KMS-11 (cell line): ENCODE measurements at regions not wholly inside any gene's neighbourhood (a gene's known extent, or its start where the extent isn't known, plus 50 kb on each side); places are given as distances from the start of the nearest gene placed in this dataset.
"Not testable (repeated sequence)": the region's sequence is repeated elsewhere in the genome, so short reads cannot be mapped to it uniquely, and the experiment has no call there.

Experiments used
- H2AFZ ChIP-seq: fragments of 200-600 bp; sonication (generic); 2 replicates; pipeline ENCODE4 v1.6.1; 2016; ENCODE audit warnings: antibody characterized with exemption, mixed run types, low read depth
- H3K27ac ChIP-seq: fragments of 200-600 bp; sonication (generic); 2 replicates; pipeline ENCODE4 v1.6.1; 2016; ENCODE audit warnings: mild to moderate bottlenecking, mixed run types
- H3K27me3 ChIP-seq: fragments of 200-600 bp; sonication (generic); 2 replicates; pipeline ENCODE4 v1.6.1; 2017; ENCODE audit warnings: mild to moderate bottlenecking, low read depth, mixed run types, moderate library complexity; ENCODE audit not compliant: insufficient read depth
- H3K36me3 ChIP-seq: fragments of 200-600 bp; sonication (generic); 2 replicates; pipeline ENCODE4 v1.6.1; 2017; ENCODE audit warnings: mild to moderate bottlenecking, mixed run types; ENCODE audit not compliant: insufficient read depth
- H3K4me1 ChIP-seq: fragments of 200-600 bp; sonication (generic); 2 replicates; pipeline ENCODE4 v1.6.1; 2016; ENCODE audit warnings: mild to moderate bottlenecking, low read depth, mixed run types; ENCODE audit not compliant: poor library complexity, severe bottlenecking
- H3K4me2 ChIP-seq: fragments of 200-600 bp; sonication (generic); 2 replicates; pipeline ENCODE4 v1.7.0; 2016; ENCODE audit warnings: mild to moderate bottlenecking, mixed run types
- H3K4me3 ChIP-seq: fragments of 200-600 bp; sonication (generic); IDR thresholded peaks from 2 replicates; pipeline ENCODE4 v1.6.1; 2017; ENCODE audit warnings: low read depth, low read length, mixed read lengths; ENCODE audit not compliant: insufficient read depth
- H3K79me2 ChIP-seq: fragments of 200-600 bp; sonication (generic); 2 replicates; pipeline ENCODE4 v1.6.1; 2016; ENCODE audit warnings: low read depth, mixed run types; ENCODE audit not compliant: insufficient read depth
- H3K9ac ChIP-seq: fragments of 200-600 bp; sonication (generic); 2 replicates; pipeline ENCODE4 v1.6.1; 2016; ENCODE audit warnings: mild to moderate bottlenecking, mixed run types
- H4K20me1 ChIP-seq: fragments of 200-600 bp; sonication (generic); 2 replicates; pipeline ENCODE4 v1.6.1; 2016; ENCODE audit warnings: mild to moderate bottlenecking, mixed run types; ENCODE audit not compliant: insufficient read depth
- CTCF ChIP-seq: fragments of 200-600 bp; sonication (generic); conservative IDR thresholded peaks from 2 replicates; pipeline ENCODE4 v1.6.1; 2017; ENCODE audit warnings: low read depth, mild to moderate bottlenecking, antibody characterized with exemption, low read length, moderate library complexity, mixed read lengths

- no peaks in the 10 kb centered on the region for H3K27me3 ChIP-seq
- H3K9ac ChIP-seq = no peak overlapping the region
- H3K4me2 ChIP-seq = no peak overlapping the region
- no peaks in the 10 kb centered on the region for H4K20me1 ChIP-seq
- no peak overlapping the region for H2AFZ ChIP-seq
- H3K4me1 ChIP-seq = no peaks in the 10 kb centered on the region
- H3K4me3 ChIP-seq = no peak overlapping the region
- no peak for TF ChIP-seq CTCF
- no peaks in the 10 kb centered on the region for H3K36me3 ChIP-seq
- H3K79me2 ChIP-seq = no peaks in the 10 kb centered on the region
- no peak overlapping the region for H3K27ac ChIP-seq
Measured at GRCh38 chr6:126210398-126211075, 129.4 kb upstream of the CENPW start.

DNA sequence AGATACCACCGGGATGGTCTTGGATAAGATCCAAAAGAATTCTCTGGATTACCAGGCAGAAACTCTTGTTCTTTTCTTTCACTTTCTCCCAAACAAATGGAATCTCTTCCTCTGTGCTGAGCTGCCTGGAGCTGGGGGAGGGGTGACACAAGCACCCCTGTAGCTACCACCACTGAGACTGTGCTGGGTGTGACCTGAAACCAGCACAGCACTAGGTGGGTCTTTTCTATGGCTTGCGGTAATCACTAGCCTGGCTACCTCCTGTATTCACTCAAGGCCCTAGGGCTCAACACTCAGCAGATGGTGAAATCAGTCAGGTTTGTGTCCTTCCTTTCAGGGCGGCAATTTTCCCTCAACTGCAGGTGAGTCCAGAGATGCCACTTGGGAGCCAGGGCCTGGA is 122.4 kb upstream of the CENPW start:
- H2AFZ ChIP-seq = no peak overlapping the region
- no peak overlapping the region for H3K4me3 ChIP-seq
- H4K20me1 ChIP-seq = no peaks in the 10 kb centered on the region
- H3K36me3 ChIP-seq = no peaks in the 10 kb centered on the region
- no peaks in the 10 kb centered on the region for H3K79me2 ChIP-seq
- no peaks in the 10 kb centered on the region for H3K4me1 ChIP-seq
- TF ChIP-seq CTCF = no peak
- no peaks in the 10 kb centered on the region for H3K27me3 ChIP-seq
- H3K9ac ChIP-seq = no peak overlapping the region
- no peak overlapping the region for H3K4me2 ChIP-seq
- H3K27ac ChIP-seq = no peak overlapping the region

DNA sequence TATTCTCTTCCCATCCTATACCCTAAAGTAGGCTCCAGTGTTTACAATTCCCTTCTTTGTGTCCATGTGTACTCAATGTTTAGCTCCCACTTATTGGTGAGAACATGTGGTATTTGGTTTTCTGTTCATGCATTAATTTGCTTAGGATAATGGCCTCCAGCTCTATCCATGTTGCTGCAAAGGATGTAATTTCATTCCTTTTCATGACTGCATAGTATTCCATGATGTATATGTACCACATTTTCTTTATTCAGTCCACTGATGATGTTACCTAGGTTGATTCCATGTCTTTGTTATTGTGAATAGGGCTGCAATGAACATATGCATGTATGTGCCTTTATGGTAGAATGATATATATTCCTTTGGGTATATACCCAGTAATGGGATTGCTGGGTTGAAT is 119.0 kb upstream of the CENPW start:
- H3K36me3 ChIP-seq, H3K4me3 ChIP-seq, H3K4me1 ChIP-seq, H4K20me1 ChIP-seq, H2AFZ ChIP-seq, H3K4me2 ChIP-seq, H3K27me3 ChIP-seq, H3K27ac ChIP-seq, H3K9ac ChIP-seq, H3K79me2 ChIP-seq: not testable (repeated sequence)

GRCh38 chr6:126227833-126228702 is 111.8 kb upstream of the CENPW start:
- Histone ChIP-seq H3K4me2 (no peak overlapping the region), H3K4me1 (no peaks in the 10 kb centered on the region), H3K4me3 (no peak overlapping the region), H3K9ac (no peak overlapping the region), H3K79me2 (no peaks in the 10 kb centered on the region), H2AFZ (no peak overlapping the region), H4K20me1 (no peaks in the 10 kb centered on the region), H3K27me3 (no peaks in the 10 kb centered on the region), H3K27ac (no peak overlapping the region), H3K36me3 (no peaks in the 10 kb centered on the region)
- TF ChIP-seq CTCF = no peak

- Histone ChIP-seq H2AFZ (no peak overlapping the region), H3K4me3 (no peak overlapping the region), H4K20me1 (no peaks in the 10 kb centered on the region), H3K9ac (no peak overlapping the region), H3K4me2 (no peak overlapping the region), H3K79me2 (no peaks in the 10 kb centered on the region), H3K36me3 (no peaks in the 10 kb centered on the region), H3K4me1 (no peaks in the 10 kb centered on the region), H3K27me3 (no peaks in the 10 kb centered on the region), H3K27ac (no peak overlapping the region)
- TF ChIP-seq CTCF = no peak
Measured at GRCh38 chr6:126232671-126233070, 107.2 kb upstream of the CENPW start.
